ENCODE measurements at regions not wholly inside any gene's neighbourhood (a gene's known extent, or its start where the extent isn't known, plus 50 kb on each side); places are given as distances from the start of the nearest gene placed in this dataset.

DNA sequence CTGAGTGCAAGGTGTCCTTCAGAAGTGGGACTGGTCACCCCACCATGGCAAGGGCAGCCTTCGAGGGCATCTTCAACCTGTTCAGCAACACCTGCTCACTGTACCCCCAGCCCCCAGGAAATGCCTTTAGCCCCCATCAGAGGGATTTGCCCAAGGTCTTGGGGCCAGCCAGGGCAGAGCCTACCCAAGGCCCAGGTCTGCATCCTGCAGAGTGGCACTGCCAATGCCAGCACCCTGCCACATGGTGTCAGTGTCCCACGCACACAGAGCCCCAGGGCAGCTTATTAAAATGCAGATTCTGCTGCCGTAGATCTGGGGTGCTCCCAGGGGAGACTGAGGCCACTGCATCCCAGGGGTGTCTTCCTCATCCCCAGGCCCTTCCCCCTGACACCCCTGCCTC, 106.2 kb upstream of the KCTD7 start:
- TF ChIP-seq POLR2AphosphoS5 (IDR thresholded peaks at IDR 0.05; ENCODE audit: low read depth, low read length) (no peak), SIN3A (IDR thresholded peaks at IDR 0.05; ENCODE audit: borderline replicate concordance, insufficient read depth, low read length) (no peak), TAF1 (IDR thresholded peaks at IDR 0.05; ENCODE audit: borderline replicate concordance, insufficient read depth, low read length) (no peak), FOXP2 (optimal IDR thresholded peaks at IDR 0.05; ENCODE audit: borderline replicate concordance, extremely low read depth, extremely low read length, insufficient read depth) (no peak)
- TF ChIP-seq, protein P1, sequence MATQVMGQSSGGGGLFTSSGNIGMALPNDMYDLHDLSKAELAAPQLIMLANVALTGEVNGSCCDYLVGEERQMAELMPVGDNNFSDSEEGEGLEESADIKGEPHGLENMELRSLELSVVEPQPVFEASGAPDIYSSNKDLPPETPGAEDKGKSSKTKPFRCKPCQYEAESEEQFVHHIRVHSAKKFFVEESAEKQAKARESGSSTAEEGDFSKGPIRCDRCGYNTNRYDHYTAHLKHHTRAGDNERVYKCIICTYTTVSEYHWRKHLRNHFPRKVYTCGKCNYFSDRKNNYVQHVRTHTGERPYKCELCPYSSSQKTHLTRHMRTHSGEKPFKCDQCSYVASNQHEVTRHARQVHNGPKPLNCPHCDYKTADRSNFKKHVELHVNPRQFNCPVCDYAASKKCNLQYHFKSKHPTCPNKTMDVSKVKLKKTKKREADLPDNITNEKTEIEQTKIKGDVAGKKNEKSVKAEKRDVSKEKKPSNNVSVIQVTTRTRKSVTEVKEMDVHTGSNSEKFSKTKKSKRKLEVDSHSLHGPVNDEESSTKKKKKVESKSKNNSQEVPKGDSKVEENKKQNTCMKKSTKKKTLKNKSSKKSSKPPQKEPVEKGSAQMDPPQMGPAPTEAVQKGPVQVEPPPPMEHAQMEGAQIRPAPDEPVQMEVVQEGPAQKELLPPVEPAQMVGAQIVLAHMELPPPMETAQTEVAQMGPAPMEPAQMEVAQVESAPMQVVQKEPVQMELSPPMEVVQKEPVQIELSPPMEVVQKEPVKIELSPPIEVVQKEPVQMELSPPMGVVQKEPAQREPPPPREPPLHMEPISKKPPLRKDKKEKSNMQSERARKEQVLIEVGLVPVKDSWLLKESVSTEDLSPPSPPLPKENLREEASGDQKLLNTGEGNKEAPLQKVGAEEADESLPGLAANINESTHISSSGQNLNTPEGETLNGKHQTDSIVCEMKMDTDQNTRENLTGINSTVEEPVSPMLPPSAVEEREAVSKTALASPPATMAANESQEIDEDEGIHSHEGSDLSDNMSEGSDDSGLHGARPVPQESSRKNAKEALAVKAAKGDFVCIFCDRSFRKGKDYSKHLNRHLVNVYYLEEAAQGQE (IDR thresholded peaks at IDR 0.05; ENCODE audit: insufficient read depth in 1 of 2, low read depth in 2 of 2, low read length in 2 of 2) = no peak

DNA sequence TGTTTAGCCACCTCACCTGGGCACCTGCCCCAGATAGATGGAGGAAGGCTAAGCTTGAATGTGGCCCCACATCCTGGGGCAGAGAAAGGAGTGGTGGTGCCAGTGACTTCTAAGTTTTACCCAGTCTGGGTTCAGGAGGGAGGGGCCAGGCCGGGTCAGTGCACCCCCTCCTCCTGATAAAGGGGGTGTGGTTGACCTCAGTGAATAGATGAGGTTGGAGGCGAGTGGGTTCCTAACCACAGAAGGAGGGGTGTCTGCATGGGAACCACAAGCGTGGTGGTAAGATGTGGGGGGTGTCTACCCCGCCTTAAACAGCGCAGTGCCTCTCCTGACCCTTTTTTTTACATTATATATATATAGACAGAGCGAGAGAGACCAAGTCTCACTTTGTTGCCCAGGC, 105.3 kb upstream of the KCTD7 start:
- TF ChIP-seq TAF1 (IDR thresholded peaks at IDR 0.05; ENCODE audit: borderline replicate concordance, insufficient read depth, low read length) (no peak), FOXP2 (optimal IDR thresholded peaks at IDR 0.05; ENCODE audit: borderline replicate concordance, extremely low read depth, extremely low read length, insufficient read depth) (no peak), POLR2AphosphoS5 (IDR thresholded peaks at IDR 0.05; ENCODE audit: low read depth, low read length) (no peak), SIN3A (IDR thresholded peaks at IDR 0.05; ENCODE audit: borderline replicate concordance, insufficient read depth, low read length) (no peak)
- TF ChIP-seq, protein P1 (IDR thresholded peaks at IDR 0.05; ENCODE audit: insufficient read depth in 1 of 2, low read depth in 2 of 2, low read length in 2 of 2) = no peak

DNA sequence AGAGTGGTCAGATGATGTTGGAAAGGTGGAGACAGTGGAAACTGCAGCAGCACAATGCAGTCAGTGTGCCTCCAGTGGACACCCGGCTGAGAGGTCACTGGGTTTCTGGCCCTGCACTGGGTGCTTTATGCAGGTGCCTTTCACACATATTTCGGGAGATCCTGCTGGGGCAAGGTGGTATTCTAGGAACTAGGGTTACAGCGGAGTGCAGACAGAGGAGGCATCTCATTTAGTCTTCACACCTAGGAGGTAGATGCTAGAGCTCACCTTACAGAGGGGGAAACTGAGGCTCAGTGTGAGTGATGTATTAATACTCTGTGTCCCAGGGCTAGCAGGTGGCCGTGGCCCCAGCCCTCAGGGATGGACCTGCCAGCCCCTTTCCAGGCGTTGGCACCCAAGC, 103.9 kb upstream of the KCTD7 start:
- TF ChIP-seq TAF1 (IDR thresholded peaks at IDR 0.05; ENCODE audit: borderline replicate concordance, insufficient read depth, low read length) = no peak

DNA sequence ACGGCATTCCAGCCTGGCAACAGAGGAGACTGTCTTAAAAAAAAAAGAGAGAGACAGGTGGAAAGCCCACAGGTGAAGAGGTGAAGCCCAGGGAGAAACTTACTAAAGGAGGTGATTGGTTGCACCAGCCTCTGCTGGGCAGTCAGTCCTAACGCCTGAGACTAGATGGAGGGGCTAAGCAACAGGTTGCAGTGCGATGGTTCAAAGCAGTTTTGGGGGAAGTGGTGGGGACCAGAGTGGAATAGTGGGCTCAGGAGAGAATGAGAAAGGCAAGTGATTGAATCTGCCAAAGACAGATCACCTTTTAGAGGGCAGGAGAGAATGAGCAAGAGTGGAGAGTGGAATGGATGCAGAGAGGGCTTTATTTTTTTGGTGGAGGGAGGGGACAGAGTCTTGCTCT, 100.0 kb upstream of the KCTD7 start:
- TF ChIP-seq POLR2AphosphoS5 (IDR thresholded peaks at IDR 0.05; ENCODE audit: low read depth, low read length) (no peak), FOXP2 (optimal IDR thresholded peaks at IDR 0.05; ENCODE audit: borderline replicate concordance, extremely low read depth, extremely low read length, insufficient read depth) (no peak), TAF1 (IDR thresholded peaks at IDR 0.05; ENCODE audit: borderline replicate concordance, insufficient read depth, low read length) (no peak), SIN3A (IDR thresholded peaks at IDR 0.05; ENCODE audit: borderline replicate concordance, insufficient read depth, low read length) (no peak)
- TF ChIP-seq, protein P1 (IDR thresholded peaks at IDR 0.05; ENCODE audit: insufficient read depth in 1 of 2, low read depth in 2 of 2, low read length in 2 of 2) = no peak

DNA sequence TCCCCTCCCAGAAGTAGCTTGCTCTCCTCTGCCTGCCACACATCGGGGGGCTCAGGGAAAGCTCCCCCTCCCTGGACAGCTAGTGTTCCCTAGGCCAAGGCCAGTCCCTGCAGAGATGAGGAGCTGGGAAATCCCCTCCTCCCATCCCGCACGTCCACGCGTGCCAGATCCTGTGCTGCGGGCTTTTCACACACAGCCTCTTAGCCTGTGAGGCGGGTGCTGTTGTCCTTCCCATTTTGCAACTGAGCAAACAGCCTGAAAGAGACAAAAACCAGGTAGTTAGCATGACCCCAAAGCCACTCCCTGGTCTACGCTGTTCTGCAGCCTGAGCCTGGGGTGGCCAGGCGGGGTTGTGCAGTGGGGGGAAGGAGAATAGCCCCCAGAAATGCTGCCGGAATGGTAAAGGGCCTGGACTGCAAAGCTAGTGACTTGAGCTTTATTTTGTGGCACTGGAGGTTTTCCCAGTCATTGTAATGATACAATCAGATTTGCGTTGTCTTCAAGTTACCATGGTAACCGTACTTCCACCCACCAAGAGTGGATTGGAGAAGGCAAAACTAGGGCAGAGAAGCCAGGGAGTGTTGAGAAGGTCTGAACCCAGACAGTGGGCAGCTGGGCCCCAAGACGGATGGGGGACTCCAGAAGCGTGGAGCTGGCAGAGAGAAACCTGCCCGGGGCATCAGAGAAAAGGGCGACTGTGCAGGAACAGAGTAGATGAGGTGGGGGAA, 98.6 kb upstream of the KCTD7 start:
- TF ChIP-seq POLR2AphosphoS5 (IDR thresholded peaks at IDR 0.05; ENCODE audit: low read depth, low read length) (no peak), TAF1 (IDR thresholded peaks at IDR 0.05; ENCODE audit: borderline replicate concordance, insufficient read depth, low read length) (no peak), FOXP2 (optimal IDR thresholded peaks at IDR 0.05; ENCODE audit: borderline replicate concordance, extremely low read depth, extremely low read length, insufficient read depth) (no peak), SIN3A (IDR thresholded peaks at IDR 0.05; ENCODE audit: borderline replicate concordance, insufficient read depth, low read length) (no peak)
- TF ChIP-seq, protein P1 (IDR thresholded peaks at IDR 0.05; ENCODE audit: insufficient read depth in 1 of 2, low read depth in 2 of 2, low read length in 2 of 2) = no peak
